ENCODE measurements at regions not wholly inside any gene's neighbourhood (a gene's known extent, or its start where the extent isn't known, plus 50 kb on each side); places are given as distances from the start of the nearest gene placed in this dataset.

- no peaks in the 10 kb centered on the region for H4K20me1 ChIP-seq (ENCODE audit: insufficient read depth, low read length)
- CTCF ChIA-PET (ENCODE audit: unreplicated experiment), result no interaction called here
- H3K4me2 ChIP-seq (ENCODE audit: low read length), result no peak overlapping the region
- POLR2A ChIA-PET, result no interaction called here
- H3K27ac ChIP-seq (ENCODE audit: low read depth, low read length, poor library complexity, severe bottlenecking), result no peak overlapping the region
- intact Hi-C loops (cut with micrococcal nuclease; ENCODE audit: unreplicated experiment), result no loop called here
- H2AFZ ChIP-seq (ENCODE audit: low read length), result no peak overlapping the region
- H3K79me2 ChIP-seq (ENCODE audit: insufficient read depth, low read depth, low read length), result no peaks in the 10 kb centered on the region
- no peaks in the 10 kb centered on the region for H3K9me3 ChIP-seq (ENCODE audit: low read length)
- DNase-seq (ENCODE audit: low spot score), result peak; percentile 2
- H3K4me3 ChIP-seq (ENCODE audit: low read depth, low read length, poor library complexity, severe bottlenecking), result no peak overlapping the region
- H3K4me1 ChIP-seq (ENCODE audit: insufficient read depth, low read length, poor library complexity, severe bottlenecking), result no peaks in the 10 kb centered on the region
- no TSS peak for BruUV-seq (replicated peaks)
- H3K36me3 ChIP-seq (ENCODE audit: insufficient read depth, low read length), result no peaks in the 10 kb centered on the region
- H3K9me2 ChIP-seq (ENCODE audit: insufficient read depth, low read length), result no peaks in the 10 kb centered on the region
- no peak for TF ChIP-seq EZH2phosphoT487 (IDR thresholded peaks at IDR 0.05; ENCODE audit: borderline replicate concordance, low read depth, low read length)
- TF ChIP-seq CTCF (conservative IDR thresholded peaks at IDR 0.05; ENCODE audit: low read length), result 0 out of 2 replicates have a peak, but pooled peaks have one; percentile 17
Measured at GRCh38 chrX:3548765-3549391, 164.6 kb downstream of the PRKX start.

- Histone ChIP-seq H3K27ac (ENCODE audit: low read depth, low read length, poor library complexity, severe bottlenecking) (no peak overlapping the region), H3K79me2 (ENCODE audit: insufficient read depth, low read depth, low read length) (no peaks in the 10 kb centered on the region), H2AFZ (ENCODE audit: low read length) (no peak overlapping the region), H3K36me3 (ENCODE audit: insufficient read depth, low read length) (no peaks in the 10 kb centered on the region), H3K4me3 (ENCODE audit: low read depth, low read length, poor library complexity, severe bottlenecking) (no peak overlapping the region), H3K4me2 (ENCODE audit: low read length) (no peak overlapping the region), H3K9me3 (ENCODE audit: low read length) (no peaks in the 10 kb centered on the region), H4K20me1 (ENCODE audit: insufficient read depth, low read length) (no peaks in the 10 kb centered on the region), H3K4me1 (ENCODE audit: insufficient read depth, low read length, poor library complexity, severe bottlenecking) (no peaks in the 10 kb centered on the region), H3K9me2 (ENCODE audit: insufficient read depth, low read length) (no peaks in the 10 kb centered on the region)
- BruUV-seq (replicated peaks), result no TSS peak
- ChIA-PET CTCF (ENCODE audit: unreplicated experiment) (no interaction called here), POLR2A (no interaction called here)
- intact Hi-C loops (cut with micrococcal nuclease; ENCODE audit: unreplicated experiment), result no loop called here
- no peak for DNase-seq (ENCODE audit: low spot score)
- TF ChIP-seq EZH2phosphoT487 (IDR thresholded peaks at IDR 0.05; ENCODE audit: borderline replicate concordance, low read depth, low read length) (no peak), CTCF (conservative IDR thresholded peaks at IDR 0.05; ENCODE audit: low read length) (no peak)
Measured at GRCh38 chrX:3545901-3546300, 167.5 kb downstream of the PRKX start.

- CTCF ChIA-PET (ENCODE audit: unreplicated experiment), result no interaction called here
- intact Hi-C loops (cut with micrococcal nuclease; ENCODE audit: unreplicated experiment), result no loop called here
- no peak for DNase-seq (ENCODE audit: low spot score)
Measured at GRCh38 chrX:3541336-3541735, 172.1 kb downstream of the PRKX start.

More at GRCh38 chrX:3541336-3541735, 172.1 kb downstream of the PRKX start:
- H3K4me2 ChIP-seq (ENCODE audit: low read length), result no peak overlapping the region
- no peak overlapping the region for H3K4me3 ChIP-seq (ENCODE audit: low read depth, low read length, poor library complexity, severe bottlenecking)
- H3K79me2 ChIP-seq (ENCODE audit: insufficient read depth, low read depth, low read length), result no peaks in the 10 kb centered on the region
- no peaks in the 10 kb centered on the region for H4K20me1 ChIP-seq (ENCODE audit: insufficient read depth, low read length)
- no peaks in the 10 kb centered on the region for H3K9me3 ChIP-seq (ENCODE audit: low read length)
- BruUV-seq (replicated peaks), result no TSS peak
- no peak overlapping the region for H3K27ac ChIP-seq (ENCODE audit: low read depth, low read length, poor library complexity, severe bottlenecking)
- H3K4me1 ChIP-seq (ENCODE audit: insufficient read depth, low read length, poor library complexity, severe bottlenecking), result no peaks in the 10 kb centered on the region
- TF ChIP-seq EZH2phosphoT487 (IDR thresholded peaks at IDR 0.05; ENCODE audit: borderline replicate concordance, low read depth, low read length) (no peak), CTCF (conservative IDR thresholded peaks at IDR 0.05; ENCODE audit: low read length) (no peak)
- no peak overlapping the region for H2AFZ ChIP-seq (ENCODE audit: low read length)
- H3K36me3 ChIP-seq (ENCODE audit: insufficient read depth, low read length), result no peaks in the 10 kb centered on the region
- POLR2A ChIA-PET, result no interaction called here
- H3K9me2 ChIP-seq (ENCODE audit: insufficient read depth, low read length), result no peaks in the 10 kb centered on the region

Data from OCI-LY7 (cell line).